HEK293 (cell line): ENCODE measurements at regions not wholly inside any gene's neighbourhood (a gene's known extent, or its start where the extent isn't known, plus 50 kb on each side); places are given as distances from the start of the nearest gene placed in this dataset.

Source experiments
- AEBP2 ChIP-seq: fragments of 450-650 bp; formaldehyde crosslinking; IDR thresholded peaks from 2 replicates; pipeline ENCODE4 v1.5.1; 2016; ENCODE audit warnings: missing biosample characterization, missing genetic modification characterization, borderline replicate concordance
- CTCF ChIP-seq: fragments of 450-650 bp; formaldehyde crosslinking; IDR thresholded peaks from 2 replicates; pipeline ENCODE4 v1.5.1; 2016; ENCODE audit warnings: missing biosample characterization, missing genetic modification characterization
- KLF17 ChIP-seq: fragments of 450-650 bp; formaldehyde crosslinking; IDR thresholded peaks from 2 replicates; pipeline ENCODE4 v1.5.1; 2016; ENCODE audit warnings: missing biosample characterization, missing genetic modification characterization
- KLF7 ChIP-seq: fragments of 450-650 bp; formaldehyde crosslinking; IDR thresholded peaks from 2 replicates; pipeline ENCODE4 v1.5.1; 2016; ENCODE audit warnings: missing biosample characterization, missing genetic modification characterization, borderline replicate concordance
- SP7 ChIP-seq: fragments of 450-650 bp; formaldehyde crosslinking; IDR thresholded peaks from 2 replicates; pipeline ENCODE4 v1.5.1; 2016; ENCODE audit warnings: missing biosample characterization, missing genetic modification characterization
- YY1 ChIP-seq: fragments of 450-650 bp; formaldehyde crosslinking; IDR thresholded peaks from 2 replicates; pipeline ENCODE4 v1.5.1; 2018; ENCODE audit warnings: missing biosample characterization, missing genetic modification characterization
- ZBTB21 ChIP-seq: fragments of 450-650 bp; formaldehyde crosslinking; IDR thresholded peaks from 2 replicates; pipeline ENCODE4 v1.5.1; 2017; ENCODE audit warnings: missing biosample characterization, missing genetic modification characterization
- ZBTB44 ChIP-seq: fragments of 450-650 bp; IDR thresholded peaks from 2 replicates; pipeline ENCODE4 v1.5.1; 2018; ENCODE audit warnings: missing biosample characterization, mild to moderate bottlenecking, missing genetic modification characterization
- ZNF138 ChIP-seq: fragments of 450-650 bp; formaldehyde crosslinking; IDR thresholded peaks from 2 replicates; pipeline ENCODE4 v1.5.1; 2016; ENCODE audit warnings: missing biosample characterization, missing genetic modification characterization, borderline replicate concordance
- ZNF274 ChIP-seq, 2 experiments: fragments of 200-500 bp in 1 of 2; fragments of 450-650 bp in 1 of 2; sonication (Bioruptor generic) in 1 of 2; formaldehyde crosslinking in 1 of 2; IDR thresholded peaks; 2 replicates each; pipeline versions ENCODE4 v1.5.1 to v1.6.1; 2014 to 2016; ENCODE audit warnings: borderline replicate concordance in 1 of 2, inconsistent platforms in 1 of 2, low read length in 1 of 2, missing biosample characterization in 1 of 2, missing genetic modification characterization in 1 of 2
- ZNF624 ChIP-seq: fragments of 450-650 bp; formaldehyde crosslinking; IDR thresholded peaks from 2 replicates; pipeline ENCODE4 v1.5.1; 2017; ENCODE audit warnings: missing biosample characterization, missing genetic modification characterization
- ZSCAN16 ChIP-seq: fragments of 450-650 bp; formaldehyde crosslinking; IDR thresholded peaks from 2 replicates; pipeline ENCODE4 v1.5.1; 2016; ENCODE audit warnings: missing biosample characterization, missing genetic modification characterization

- TF ChIP-seq ZNF624 (tag by site-specific recombination) (no peak), ZNF274 (IDR thresholded peaks at IDR 0.05; ENCODE audit: low read length) (no peak), ZNF274 (tag by site-specific recombination; IDR thresholded peaks at IDR 0.05; ENCODE audit: borderline replicate concordance) (no peak), AEBP2 (tag by site-specific recombination) (no peak), CTCF (tag by site-specific recombination) (no peak), ZSCAN16 (no peak), ZBTB21 (tag by site-specific recombination) (no peak), KLF17 (no peak), SP7 (tag by site-specific recombination) (no peak), KLF7 (no peak), YY1 (tag by site-specific recombination) (no peak), ZNF138 (tag by site-specific recombination) (no peak), ZBTB44 (tag by site-specific recombination) (no peak)
These were observed 56.7 kb upstream of the CPLX2 start for GRCh38 chr5:175814691-175815090.
